ENCODE measurements at regions not wholly inside any gene's neighbourhood (a gene's known extent, or its start where the extent isn't known, plus 50 kb on each side); places are given as distances from the start of the nearest gene placed in this dataset.

GRCh38 chr19:32105527-32106310, 239.7 kb upstream of the ZNF507 start:
- CTCF ChIA-PET: no interaction called here
- POLR2A ChIA-PET: no interaction called here

- ChIA-PET CTCF (no interaction called here), POLR2A (no interaction called here)
Measured at GRCh38 chr19:32122258-32122657, 223.2 kb upstream of the ZNF507 start.

GRCh38 chr19:32123355-32123940, 222.0 kb upstream of the ZNF507 start:
- CTCF ChIA-PET: no interaction called here

GRCh38 chr19:32124585-32124984, 220.8 kb upstream of the ZNF507 start:
- ChIA-PET POLR2A (no interaction called here), CTCF (no interaction called here)

More at GRCh38 chr19:32123355-32123940, 222.0 kb upstream of the ZNF507 start:
- POLR2A ChIA-PET: no interaction called here

- POLR2A ChIA-PET: no interaction called here
Measured at GRCh38 chr19:32129141-32129540, 216.3 kb upstream of the ZNF507 start.

GRCh38 chr19:32130332-32130731, 215.1 kb upstream of the ZNF507 start:
- ChIA-PET CTCF (no interaction called here), POLR2A (no interaction called here)

More at GRCh38 chr19:32129141-32129540, 216.3 kb upstream of the ZNF507 start:
- CTCF ChIA-PET: no interaction called here

GRCh38 chr19:32131005-32131404, 214.4 kb upstream of the ZNF507 start:
- POLR2A ChIA-PET: no interaction called here
- CTCF ChIA-PET: no interaction called here

GRCh38 chr19:32138416-32138815, 207.0 kb upstream of the ZNF507 start:
- ChIA-PET CTCF (no interaction called here), POLR2A (no interaction called here)

GRCh38 chr19:32141840-32142511, 203.4 kb upstream of the ZNF507 start:
- ChIA-PET CTCF (no interaction called here), POLR2A (no interaction called here)

GRCh38 chr19:32146664-32147063, 198.7 kb upstream of the ZNF507 start:
- ChIA-PET POLR2A (no interaction called here), CTCF (no interaction called here)

- CTCF ChIA-PET: no interaction called here
- POLR2A ChIA-PET: no interaction called here
Measured at GRCh38 chr19:32150605-32151004, 194.8 kb upstream of the ZNF507 start.

- CTCF ChIA-PET: no interaction called here
- POLR2A ChIA-PET: no interaction called here
Measured at GRCh38 chr19:32154418-32154817, 191.0 kb upstream of the ZNF507 start.

- ChIA-PET POLR2A (no interaction called here), CTCF (no interaction called here)
Measured at GRCh38 chr19:32164384-32164992, 180.9 kb upstream of the ZNF507 start.

GRCh38 chr19:32165141-32165540, 180.3 kb upstream of the ZNF507 start:
- CTCF ChIA-PET: no interaction called here
- POLR2A ChIA-PET: no interaction called here

- CTCF ChIA-PET: no interaction called here
Measured at GRCh38 chr19:32165750-32166149, 179.7 kb upstream of the ZNF507 start.

GRCh38 chr19:32166238-32166637, 179.2 kb upstream of the ZNF507 start:
- POLR2A ChIA-PET: no interaction called here
- CTCF ChIA-PET: no interaction called here

More at GRCh38 chr19:32165750-32166149, 179.7 kb upstream of the ZNF507 start:
- POLR2A ChIA-PET: no interaction called here

GRCh38 chr19:32168111-32168510, 177.3 kb upstream of the ZNF507 start:
- CTCF ChIA-PET: no interaction called here

GRCh38 chr19:32168606-32169005, 176.8 kb upstream of the ZNF507 start:
- ChIA-PET POLR2A (no interaction called here), CTCF (interaction anchor here (0.8 kb wide), 1 partner anchor 11 kb away, joined by 3 read pairs; no protein-coding TSS in a partner anchor)

More at GRCh38 chr19:32168111-32168510, 177.3 kb upstream of the ZNF507 start:
- POLR2A ChIA-PET: no interaction called here

GRCh38 chr19:32171719-32172151, 173.7 kb upstream of the ZNF507 start:
- ChIA-PET CTCF (no interaction called here), POLR2A (no interaction called here)

GRCh38 chr19:32172566-32173160, 172.7 kb upstream of the ZNF507 start:
- CTCF ChIA-PET: no interaction called here
- POLR2A ChIA-PET: no interaction called here

- POLR2A ChIA-PET: no interaction called here
- CTCF ChIA-PET: no interaction called here
Measured at GRCh38 chr19:32173836-32174235, 171.6 kb upstream of the ZNF507 start.
